ENCODE measurements at regions not wholly inside any gene's neighbourhood (a gene's known extent, or its start where the extent isn't known, plus 50 kb on each side); places are given as distances from the start of the nearest gene placed in this dataset.

GRCh38 chr14:87081004-87081403 is 912.0 kb downstream of the GALC start:
- H3K79me2 ChIP-seq (ENCODE audit: insufficient read depth, low read depth): no peaks in the 10 kb centered on the region
- no peaks in the 10 kb centered on the region for H3K4me1 ChIP-seq (ENCODE audit: low read depth, poor library complexity, severe bottlenecking)
- no peaks in the 10 kb centered on the region for H3K27me3 ChIP-seq (ENCODE audit: insufficient read depth, low read depth)
- no peaks in the 10 kb centered on the region for H3K36me3 ChIP-seq (ENCODE audit: insufficient read depth)
- no peak overlapping the region for H3K4me3 ChIP-seq (IDR thresholded peaks at IDR 0.05; ENCODE audit: insufficient read depth, low read depth, low read length)
- no peak overlapping the region for H2AFZ ChIP-seq (ENCODE audit: low read depth)
- H3K27ac ChIP-seq: no peak overlapping the region
- no peaks in the 10 kb centered on the region for H4K20me1 ChIP-seq (ENCODE audit: insufficient read depth)
- TF ChIP-seq CTCF (conservative IDR thresholded peaks at IDR 0.05; ENCODE audit: low read depth, low read length): no peak
- no peak overlapping the region for H3K9ac ChIP-seq
- no peak overlapping the region for H3K4me2 ChIP-seq

- H3K4me3 ChIP-seq (IDR thresholded peaks at IDR 0.05; ENCODE audit: insufficient read depth, low read depth, low read length): no peak overlapping the region
- H3K36me3 ChIP-seq (ENCODE audit: insufficient read depth): no peaks in the 10 kb centered on the region
- H4K20me1 ChIP-seq (ENCODE audit: insufficient read depth): no peaks in the 10 kb centered on the region
- H3K27ac ChIP-seq: no peak overlapping the region
- H3K27me3 ChIP-seq (ENCODE audit: insufficient read depth, low read depth): no peaks in the 10 kb centered on the region
- H3K9ac ChIP-seq: no peak overlapping the region
- no peak overlapping the region for H3K4me2 ChIP-seq
- no peak for TF ChIP-seq CTCF (conservative IDR thresholded peaks at IDR 0.05; ENCODE audit: low read depth, low read length)
- H3K4me1 ChIP-seq (ENCODE audit: low read depth, poor library complexity, severe bottlenecking): no peaks in the 10 kb centered on the region
- no peak overlapping the region for H2AFZ ChIP-seq (ENCODE audit: low read depth)
- H3K79me2 ChIP-seq (ENCODE audit: insufficient read depth, low read depth): no peaks in the 10 kb centered on the region
Observed at GRCh38 chr14:87080146-87080545, 912.8 kb downstream of the GALC start.

- H3K4me1 ChIP-seq (ENCODE audit: low read depth, poor library complexity, severe bottlenecking): no peaks in the 10 kb centered on the region
Observed at GRCh38 chr14:87079416-87079815, 913.6 kb downstream of the GALC start.

GRCh38 chr14:87076922-87077321 is 916.1 kb downstream of the GALC start:
- Histone ChIP-seq H3K36me3 (ENCODE audit: insufficient read depth) (no peaks in the 10 kb centered on the region), H3K27ac (no peak overlapping the region), H3K4me3 (IDR thresholded peaks at IDR 0.05; ENCODE audit: insufficient read depth, low read depth, low read length) (no peak overlapping the region), H3K27me3 (ENCODE audit: insufficient read depth, low read depth) (no peaks in the 10 kb centered on the region), H3K4me1 (ENCODE audit: low read depth, poor library complexity, severe bottlenecking) (no peaks in the 10 kb centered on the region), H2AFZ (ENCODE audit: low read depth) (no peak overlapping the region), H3K4me2 (no peak overlapping the region), H4K20me1 (ENCODE audit: insufficient read depth) (no peaks in the 10 kb centered on the region), H3K9ac (no peak overlapping the region), H3K79me2 (ENCODE audit: insufficient read depth, low read depth) (no peaks in the 10 kb centered on the region)
- no peak for TF ChIP-seq CTCF (conservative IDR thresholded peaks at IDR 0.05; ENCODE audit: low read depth, low read length)

More at GRCh38 chr14:87079416-87079815, 913.6 kb downstream of the GALC start:
- H3K4me3 ChIP-seq (IDR thresholded peaks at IDR 0.05; ENCODE audit: insufficient read depth, low read depth, low read length): no peak overlapping the region
- no peak overlapping the region for H3K27ac ChIP-seq
- H3K9ac ChIP-seq: no peak overlapping the region
- H4K20me1 ChIP-seq (ENCODE audit: insufficient read depth): no peaks in the 10 kb centered on the region
- no peaks in the 10 kb centered on the region for H3K36me3 ChIP-seq (ENCODE audit: insufficient read depth)
- H3K4me2 ChIP-seq: no peak overlapping the region
- H3K27me3 ChIP-seq (ENCODE audit: insufficient read depth, low read depth): no peaks in the 10 kb centered on the region
- no peaks in the 10 kb centered on the region for H3K79me2 ChIP-seq (ENCODE audit: insufficient read depth, low read depth)
- H2AFZ ChIP-seq (ENCODE audit: low read depth): no peak overlapping the region
- no peak for TF ChIP-seq CTCF (conservative IDR thresholded peaks at IDR 0.05; ENCODE audit: low read depth, low read length)

All from KMS-11 (cell line).